ENCODE measurements at regions not wholly inside any gene's neighbourhood (a gene's known extent, or its start where the extent isn't known, plus 50 kb on each side); places are given as distances from the start of the nearest gene placed in this dataset.

DNA sequence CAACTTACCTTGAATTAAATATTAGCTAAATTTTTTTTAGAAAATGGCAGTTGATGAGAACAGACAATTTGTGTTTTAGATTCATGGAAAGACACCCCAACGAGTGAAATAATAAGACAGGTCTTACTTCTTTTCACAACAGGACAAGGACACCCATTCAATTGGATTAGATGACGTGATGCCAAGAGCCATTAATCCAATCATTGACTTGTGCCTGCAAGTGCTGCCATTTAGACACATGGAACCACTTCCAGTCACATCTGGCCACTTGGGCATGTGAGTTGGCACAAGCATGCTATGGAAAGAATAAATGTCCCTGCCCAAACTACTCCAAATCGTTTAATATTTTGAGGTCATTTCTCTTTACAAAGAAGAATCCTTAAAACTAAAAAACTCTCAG, 1308.8 kb downstream of the ROBO2 start:
- Histone ChIP-seq H3K4me3 (no peak overlapping the region), H3K27ac (no peak overlapping the region), H3K9me3 (ENCODE audit: low read depth) (no peaks in the 10 kb centered on the region), H3K27me3 (no peaks in the 10 kb centered on the region), H3K36me3 (no peaks in the 10 kb centered on the region), H3K4me1 (ENCODE audit: low read depth) (peaks cover 7% of the 10 kb centered on the region)
- no peak for DNase-seq (ENCODE audit: low read depth in 1 of 2, low spot score in 1 of 2)
- TF ChIP-seq, protein P1, sequence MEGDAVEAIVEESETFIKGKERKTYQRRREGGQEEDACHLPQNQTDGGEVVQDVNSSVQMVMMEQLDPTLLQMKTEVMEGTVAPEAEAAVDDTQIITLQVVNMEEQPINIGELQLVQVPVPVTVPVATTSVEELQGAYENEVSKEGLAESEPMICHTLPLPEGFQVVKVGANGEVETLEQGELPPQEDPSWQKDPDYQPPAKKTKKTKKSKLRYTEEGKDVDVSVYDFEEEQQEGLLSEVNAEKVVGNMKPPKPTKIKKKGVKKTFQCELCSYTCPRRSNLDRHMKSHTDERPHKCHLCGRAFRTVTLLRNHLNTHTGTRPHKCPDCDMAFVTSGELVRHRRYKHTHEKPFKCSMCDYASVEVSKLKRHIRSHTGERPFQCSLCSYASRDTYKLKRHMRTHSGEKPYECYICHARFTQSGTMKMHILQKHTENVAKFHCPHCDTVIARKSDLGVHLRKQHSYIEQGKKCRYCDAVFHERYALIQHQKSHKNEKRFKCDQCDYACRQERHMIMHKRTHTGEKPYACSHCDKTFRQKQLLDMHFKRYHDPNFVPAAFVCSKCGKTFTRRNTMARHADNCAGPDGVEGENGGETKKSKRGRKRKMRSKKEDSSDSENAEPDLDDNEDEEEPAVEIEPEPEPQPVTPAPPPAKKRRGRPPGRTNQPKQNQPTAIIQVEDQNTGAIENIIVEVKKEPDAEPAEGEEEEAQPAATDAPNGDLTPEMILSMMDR (IDR thresholded peaks at IDR 0.05; ENCODE audit: low read depth, low read length): no peak

DNA sequence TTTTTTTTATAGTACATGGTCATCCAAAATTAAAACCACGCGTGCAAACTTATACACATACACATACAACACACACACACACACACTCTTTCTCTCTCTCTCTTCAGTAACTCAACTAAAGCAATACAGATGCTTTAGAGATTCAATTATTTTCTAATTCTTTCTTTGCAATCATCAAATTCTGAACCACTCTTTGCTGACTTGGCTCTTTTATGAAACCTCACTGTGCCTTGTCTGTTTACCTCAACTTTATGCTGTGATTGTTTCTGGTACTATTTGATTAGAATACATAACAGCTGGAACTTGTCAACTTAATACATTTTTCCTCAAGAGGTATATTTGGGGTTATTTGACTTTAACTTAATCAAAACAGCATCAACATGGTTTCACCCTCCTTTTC, 1309.7 kb downstream of the ROBO2 start:
- Histone ChIP-seq H3K27me3 (no peaks in the 10 kb centered on the region), H3K9me3 (ENCODE audit: low read depth) (no peaks in the 10 kb centered on the region), H3K27ac (no peak overlapping the region), H3K4me3 (no peak overlapping the region), H3K36me3 (no peaks in the 10 kb centered on the region), H3K4me1 (ENCODE audit: low read depth) (peaks cover 7% of the 10 kb centered on the region)
- TF ChIP-seq, protein P1 (IDR thresholded peaks at IDR 0.05; ENCODE audit: low read depth, low read length): no peak
- no peak for DNase-seq (ENCODE audit: low read depth in 1 of 2, low spot score in 1 of 2)

DNA sequence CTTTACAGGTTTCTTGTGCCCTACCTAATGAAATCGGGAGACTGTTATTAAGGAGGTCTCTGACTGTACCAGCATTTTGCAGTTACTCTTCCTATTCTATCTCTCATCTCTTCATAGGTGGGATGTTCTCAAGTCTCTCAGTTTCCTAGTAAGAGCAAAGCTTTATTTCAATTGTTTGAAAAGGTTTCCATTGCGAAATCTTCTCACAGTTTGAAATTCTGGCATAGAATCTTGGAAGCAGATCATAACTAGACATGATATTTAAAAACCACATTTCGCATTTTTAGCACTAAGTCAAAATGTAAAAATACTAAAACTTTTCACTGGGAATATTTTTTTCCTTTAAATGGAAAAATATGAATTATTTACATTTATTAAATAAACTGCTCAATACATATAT, 1311.4 kb downstream of the ROBO2 start:
- no peak overlapping the region for H3K4me3 ChIP-seq
- H3K36me3 ChIP-seq: no peaks in the 10 kb centered on the region
- H3K9me3 ChIP-seq (ENCODE audit: low read depth): no peaks in the 10 kb centered on the region
- no peak overlapping the region for H3K27ac ChIP-seq
- TF ChIP-seq, protein P1 (IDR thresholded peaks at IDR 0.05; ENCODE audit: low read depth, low read length): no peak
- no peaks in the 10 kb centered on the region for H3K27me3 ChIP-seq
- DNase-seq (ENCODE audit: low read depth in 1 of 2, low spot score in 1 of 2): peak in 1 of 2 donors; percentile 19
- H3K4me1 ChIP-seq (ENCODE audit: low read depth): peaks cover 7% of the 10 kb centered on the region

DNA sequence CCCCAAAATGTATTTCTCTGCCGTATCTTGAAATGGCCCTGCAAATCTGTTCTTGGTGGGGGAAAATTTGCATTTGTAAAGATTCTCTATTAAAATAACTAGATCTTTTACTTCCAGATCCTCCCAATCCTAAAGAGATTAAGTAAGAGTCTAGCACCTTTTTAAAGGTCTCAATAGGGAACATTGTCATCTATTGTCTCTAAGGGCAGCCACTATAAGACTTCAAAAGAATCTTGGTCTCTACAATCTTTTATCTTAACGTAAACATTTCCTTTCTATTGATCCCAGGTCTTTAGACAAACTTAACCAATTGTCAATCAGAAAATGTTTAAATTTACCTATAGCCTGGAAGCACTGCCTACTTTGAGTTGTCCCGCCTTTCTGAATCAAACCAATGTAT, 1313.3 kb downstream of the ROBO2 start:
- no peak overlapping the region for H3K27ac ChIP-seq
- H3K27me3 ChIP-seq: no peaks in the 10 kb centered on the region
- no peaks in the 10 kb centered on the region for H3K9me3 ChIP-seq (ENCODE audit: low read depth)
- H3K36me3 ChIP-seq: no peaks in the 10 kb centered on the region
- DNase-seq (ENCODE audit: low read depth in 1 of 2, low spot score in 1 of 2): no peak
- TF ChIP-seq, protein P1 (IDR thresholded peaks at IDR 0.05; ENCODE audit: low read depth, low read length): no peak
- no peak overlapping the region for H3K4me3 ChIP-seq
- peaks cover 7% of the 10 kb centered on the region for H3K4me1 ChIP-seq (ENCODE audit: low read depth)

DNA sequence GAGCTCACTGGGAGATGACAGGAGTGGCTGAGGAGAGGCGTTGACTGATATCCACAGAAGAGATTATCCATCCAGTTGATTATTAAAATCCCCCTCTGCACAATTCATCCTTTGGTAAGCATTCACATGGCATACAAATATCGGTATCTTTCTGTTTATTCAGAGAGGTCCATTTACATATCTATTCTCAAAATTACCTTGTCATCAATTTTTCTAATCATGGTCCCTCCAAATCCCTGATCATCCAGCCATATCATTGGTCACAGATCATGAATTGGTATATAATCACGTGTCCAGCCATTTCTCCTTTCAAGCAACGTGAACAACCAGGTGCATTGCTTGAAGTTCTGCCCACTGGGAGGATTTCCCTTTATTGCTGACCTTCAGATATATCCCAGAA, 1321.0 kb downstream of the ROBO2 start:
- Histone ChIP-seq H3K4me1 (ENCODE audit: low read depth) (no peaks in the 10 kb centered on the region), H3K36me3 (no peaks in the 10 kb centered on the region), H3K9me3 (ENCODE audit: low read depth) (no peaks in the 10 kb centered on the region), H3K4me3 (no peak overlapping the region), H3K27ac (no peak overlapping the region), H3K27me3 (no peaks in the 10 kb centered on the region)
- no peak for DNase-seq (ENCODE audit: low read depth in 1 of 2, low spot score in 1 of 2)
- TF ChIP-seq, protein P1 (IDR thresholded peaks at IDR 0.05; ENCODE audit: low read depth, low read length): no peak

Measured in cardiac muscle cell (in vitro differentiated cells and primary cell).